ENCODE measurements at regions not wholly inside any gene's neighbourhood (a gene's known extent, or its start where the extent isn't known, plus 50 kb on each side); places are given as distances from the start of the nearest gene placed in this dataset.

- intact Hi-C loops (cut with DNase I) = no loop called here
- no peaks in the 10 kb centered on the region for H3K9me3 ChIP-seq
- no peak overlapping the region for H3K9ac ChIP-seq (ENCODE audit: low read depth in 2 of 2, low read length in 2 of 2)
- no peak overlapping the region for H3K4me3 ChIP-seq
- H3K36me3 ChIP-seq = no peaks in the 10 kb centered on the region
- DNase-seq = no peak
- no peaks in the 10 kb centered on the region for H3K4me1 ChIP-seq
- H3K27ac ChIP-seq = no peak overlapping the region
- H3K27me3 ChIP-seq = no peaks in the 10 kb centered on the region
- TF ChIP-seq CTCF (IDR thresholded peaks at IDR 0.05) = no peak
Measured at GRCh38 chr11:131025020-131025419, 108.7 kb upstream of the SNX19 start.

- H3K36me3 ChIP-seq = no peaks in the 10 kb centered on the region
- H3K27ac ChIP-seq = no peak overlapping the region
- intact Hi-C loops (cut with DNase I) = no loop called here
- DNase-seq = no peak
- H3K4me3 ChIP-seq = no peak overlapping the region
- no peaks in the 10 kb centered on the region for H3K9me3 ChIP-seq
- H3K27me3 ChIP-seq = no peaks in the 10 kb centered on the region
- no peaks in the 10 kb centered on the region for H3K4me1 ChIP-seq
- no peak for TF ChIP-seq CTCF (IDR thresholded peaks at IDR 0.05)
- H3K9ac ChIP-seq (ENCODE audit: low read depth in 2 of 2, low read length in 2 of 2) = no peak overlapping the region
Measured at GRCh38 chr11:131025421-131026125, 109.3 kb upstream of the SNX19 start.

- H3K27me3 ChIP-seq = no peaks in the 10 kb centered on the region
- H3K4me1 ChIP-seq = no peaks in the 10 kb centered on the region
- intact Hi-C loops (cut with DNase I) = no loop called here
- DNase-seq = no peak
- H3K27ac ChIP-seq = no peak overlapping the region
- H3K36me3 ChIP-seq = no peaks in the 10 kb centered on the region
- no peaks in the 10 kb centered on the region for H3K9me3 ChIP-seq
- no peak overlapping the region for H3K9ac ChIP-seq (ENCODE audit: low read depth in 2 of 2, low read length in 2 of 2)
- H3K4me3 ChIP-seq = no peak overlapping the region
- TF ChIP-seq CTCF (IDR thresholded peaks at IDR 0.05) = no peak
Measured at GRCh38 chr11:131027491-131027890, 111.2 kb upstream of the SNX19 start.

GRCh38 chr11:131033151-131033651 lies 116.9 kb upstream of the SNX19 start:
- intact Hi-C loops (cut with DNase I) = no loop called here
- Histone ChIP-seq H3K36me3 (no peaks in the 10 kb centered on the region), H3K27ac (no peak overlapping the region), H3K27me3 (no peaks in the 10 kb centered on the region), H3K4me1 (no peaks in the 10 kb centered on the region), H3K4me3 (no peak overlapping the region), H3K9ac (ENCODE audit: low read depth in 2 of 2, low read length in 2 of 2) (no peak overlapping the region), H3K9me3 (no peaks in the 10 kb centered on the region)
- no peak for TF ChIP-seq CTCF (IDR thresholded peaks at IDR 0.05)
- DNase-seq = no peak

GRCh38 chr11:131036514-131036913 lies 120.2 kb upstream of the SNX19 start:
- no peak overlapping the region for H3K9ac ChIP-seq (ENCODE audit: low read depth in 2 of 2, low read length in 2 of 2)
- intact Hi-C loops (cut with DNase I) = no loop called here
- DNase-seq = no peak
- H3K27me3 ChIP-seq = no peaks in the 10 kb centered on the region
- H3K9me3 ChIP-seq = no peaks in the 10 kb centered on the region
- TF ChIP-seq CTCF (IDR thresholded peaks at IDR 0.05) = no peak
- no peaks in the 10 kb centered on the region for H3K36me3 ChIP-seq
- no peaks in the 10 kb centered on the region for H3K4me1 ChIP-seq
- no peak overlapping the region for H3K4me3 ChIP-seq
- no peak overlapping the region for H3K27ac ChIP-seq
